GM23248 (cell line): ENCODE measurements at regions not wholly inside any gene's neighbourhood (a gene's known extent, or its start where the extent isn't known, plus 50 kb on each side); places are given as distances from the start of the nearest gene placed in this dataset.
"Not testable (repeated sequence)": the region's sequence is repeated elsewhere in the genome, so short reads cannot be mapped to it uniquely, and the experiment has no call there.

ENCODE experiments used
- EZH2 ChIP-seq: fragments of 200-600 bp; sonication (generic); IDR thresholded peaks from 2 replicates; pipeline ENCODE4 v1.6.1; 2018; ENCODE audit warnings: antibody characterized with exemption, mild to moderate bottlenecking; ENCODE audit not compliant: insufficient read depth, poor library complexity, severe bottlenecking
- EZH2phosphoT487 ChIP-seq: fragments of 200-600 bp; sonication (generic); IDR thresholded peaks from 2 replicates; pipeline ENCODE4 v1.6.1; 2018; ENCODE audit warnings: antibody characterized with exemption, moderate library complexity, mild to moderate bottlenecking, low read depth; ENCODE audit not compliant: insufficient read depth

GRCh38 chr6:60572607-60573006 is 1713.4 kb downstream of the KHDRBS2 start:
- TF ChIP-seq EZH2phosphoT487, EZH2: not testable (repeated sequence)
